HG03097 (cell line): ENCODE measurements at regions not wholly inside any gene's neighbourhood (a gene's known extent, or its start where the extent isn't known, plus 50 kb on each side); places are given as distances from the start of the nearest gene placed in this dataset.

Experiments
- ATAC-seq: cut with Tn5 transposase; IDR thresholded peaks from one replicate; pipeline ENCODE4 v1.9.1; 2021; ENCODE audit not compliant: unreplicated experiment, low FRiP score

DNA sequence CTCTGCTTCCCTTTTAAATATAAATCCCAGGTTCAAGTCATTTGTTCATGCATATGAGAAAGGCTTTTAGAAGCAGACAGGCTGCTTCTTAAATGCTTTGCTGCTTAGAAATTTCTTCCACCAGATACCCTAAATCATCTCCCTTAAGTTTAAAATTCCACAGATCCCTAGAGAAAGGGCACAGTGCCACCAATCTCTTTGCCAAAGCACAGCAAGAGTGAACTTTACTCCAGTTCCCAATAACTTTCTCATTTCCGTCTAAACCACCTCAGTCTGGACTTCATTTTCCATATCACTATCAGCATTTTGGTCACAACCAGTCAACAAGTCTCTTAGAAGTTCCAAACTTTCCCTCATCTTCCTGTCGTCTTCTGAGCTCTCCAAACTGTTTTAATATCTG lies 679.8 kb upstream of the FTMT start:
- no peak for ATAC-seq

DNA sequence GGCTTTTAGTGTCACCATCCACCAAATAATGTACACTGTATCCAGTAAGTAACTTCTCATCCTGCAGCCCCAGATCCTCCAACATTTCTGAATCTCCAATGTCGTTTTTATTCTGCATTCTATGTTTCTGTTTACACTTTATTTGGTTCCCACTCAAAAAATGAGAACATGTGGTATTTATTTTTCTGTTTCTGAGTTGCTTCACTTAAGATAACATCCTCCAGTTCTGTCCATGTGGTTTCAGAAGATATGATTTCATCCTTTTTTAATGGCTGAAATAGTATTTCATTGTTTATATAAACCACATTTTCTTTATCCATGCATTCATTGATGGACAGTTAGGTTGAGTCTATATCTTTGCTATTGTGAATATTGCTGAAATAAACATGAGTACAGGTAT lies 677.3 kb upstream of the FTMT start:
- no peak for ATAC-seq

DNA sequence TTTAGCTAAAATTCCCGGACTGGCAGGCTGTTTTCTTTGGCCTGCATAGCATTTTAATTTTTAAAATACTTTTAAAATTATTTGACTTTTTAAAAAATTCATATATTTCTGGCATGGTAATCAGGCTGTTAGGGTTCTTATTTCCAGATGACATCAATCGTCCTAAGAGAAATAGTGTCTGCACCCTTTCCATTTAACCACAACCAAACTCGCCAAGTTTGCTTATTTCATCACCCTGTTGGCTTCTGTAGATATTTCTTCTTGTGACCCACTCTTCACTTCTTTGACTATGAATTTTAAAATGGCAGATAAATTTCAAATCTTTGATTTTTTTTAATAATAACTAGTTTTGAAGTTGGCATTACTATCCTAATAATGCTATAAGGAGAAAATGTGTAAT lies 675.7 kb upstream of the FTMT start:
- ATAC-seq: no peak

DNA sequence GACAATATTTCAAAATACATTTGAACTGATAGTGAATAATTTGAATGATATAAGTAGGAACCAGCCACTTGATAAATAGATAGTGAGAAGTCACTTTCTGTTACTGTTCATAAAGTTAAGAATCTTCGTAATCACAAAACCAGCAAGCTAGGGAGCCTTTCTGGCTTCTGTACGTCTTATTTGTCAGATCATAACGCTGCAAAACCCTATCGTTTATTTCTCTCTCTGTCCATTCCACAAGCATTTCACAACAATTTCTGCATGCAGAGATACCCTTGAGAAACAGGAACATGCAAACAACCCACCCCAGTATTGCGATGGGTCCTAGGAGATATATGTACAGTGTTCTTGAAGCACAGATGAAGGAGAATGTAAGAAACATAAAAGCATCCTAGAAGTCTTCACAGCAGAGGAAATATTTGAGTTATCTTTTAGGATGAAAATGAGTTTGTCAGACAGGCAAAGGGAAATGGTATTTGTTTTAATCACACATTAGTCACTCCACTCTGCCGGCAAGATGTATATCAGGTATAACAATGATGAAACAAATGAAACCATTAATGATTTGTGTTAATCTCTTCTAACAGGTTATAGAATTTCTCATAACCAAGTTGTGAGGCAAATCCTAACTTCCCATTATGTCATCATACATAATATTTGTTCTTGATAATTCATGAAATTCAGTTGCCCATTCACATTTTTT lies 668.7 kb upstream of the FTMT start:
- no peak for ATAC-seq

DNA sequence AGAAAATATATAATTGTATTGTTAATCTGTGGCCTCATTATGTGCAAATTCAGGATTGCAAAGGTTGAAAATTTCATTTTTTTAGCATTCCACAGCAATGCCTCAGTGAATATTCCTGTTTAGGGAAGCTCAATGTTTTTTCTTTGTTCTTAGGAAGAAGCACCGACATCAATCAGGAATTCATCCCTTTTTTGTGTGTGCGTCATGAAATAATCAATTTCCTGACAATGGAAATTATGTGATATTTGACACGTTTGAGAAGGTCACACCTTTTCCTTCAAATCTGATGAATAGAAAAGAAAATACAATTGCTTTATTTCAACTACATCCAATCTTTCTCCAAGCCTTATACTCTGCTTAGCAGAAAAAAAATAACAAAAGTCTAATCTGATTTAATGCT lies 662.8 kb upstream of the FTMT start:
- ATAC-seq: no peak

DNA sequence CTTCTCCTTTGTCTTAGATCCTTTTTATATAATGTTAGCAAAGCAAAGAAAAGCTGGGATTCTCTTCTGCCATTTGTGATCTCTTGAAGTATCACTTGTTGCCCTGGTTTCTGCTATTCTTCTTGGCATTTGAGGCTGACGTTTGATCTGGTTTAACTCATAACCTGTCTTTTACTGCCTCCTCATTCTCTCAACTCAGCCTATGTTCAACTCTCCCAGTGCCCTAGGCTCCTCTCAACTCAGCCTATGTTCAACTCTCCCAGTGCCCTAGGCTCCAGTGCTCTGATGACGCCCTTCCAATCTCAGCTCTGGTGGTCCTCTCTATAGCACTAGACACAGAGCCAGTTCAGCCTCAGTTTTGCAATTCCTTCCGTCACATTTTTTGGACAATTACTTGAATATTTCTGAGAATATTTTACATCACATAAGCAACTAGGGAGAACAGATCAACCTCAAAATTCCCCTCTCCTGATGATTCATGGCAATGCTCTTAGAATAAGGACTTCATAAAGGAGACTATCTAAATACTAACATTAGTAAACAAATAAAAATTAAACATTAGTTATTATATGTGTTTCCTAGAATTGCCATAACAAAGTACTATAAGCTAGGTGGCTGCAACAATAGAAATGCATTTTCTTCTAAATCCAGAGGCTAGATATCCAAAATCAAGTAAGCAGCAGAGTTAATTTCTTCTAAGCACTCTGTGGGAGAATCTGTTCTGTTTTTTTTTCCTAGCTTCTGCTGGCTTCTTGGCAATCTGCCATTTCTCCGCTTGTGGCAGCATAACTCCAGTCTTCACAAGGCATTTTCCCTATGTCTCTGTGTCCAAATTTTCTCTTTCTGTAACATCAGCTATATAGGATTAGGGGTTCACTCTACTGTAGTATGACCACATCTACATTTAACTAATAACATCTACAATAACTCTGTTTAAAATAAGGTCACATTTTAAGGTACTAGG lies 662.1 kb upstream of the FTMT start:
- no peak for ATAC-seq

DNA sequence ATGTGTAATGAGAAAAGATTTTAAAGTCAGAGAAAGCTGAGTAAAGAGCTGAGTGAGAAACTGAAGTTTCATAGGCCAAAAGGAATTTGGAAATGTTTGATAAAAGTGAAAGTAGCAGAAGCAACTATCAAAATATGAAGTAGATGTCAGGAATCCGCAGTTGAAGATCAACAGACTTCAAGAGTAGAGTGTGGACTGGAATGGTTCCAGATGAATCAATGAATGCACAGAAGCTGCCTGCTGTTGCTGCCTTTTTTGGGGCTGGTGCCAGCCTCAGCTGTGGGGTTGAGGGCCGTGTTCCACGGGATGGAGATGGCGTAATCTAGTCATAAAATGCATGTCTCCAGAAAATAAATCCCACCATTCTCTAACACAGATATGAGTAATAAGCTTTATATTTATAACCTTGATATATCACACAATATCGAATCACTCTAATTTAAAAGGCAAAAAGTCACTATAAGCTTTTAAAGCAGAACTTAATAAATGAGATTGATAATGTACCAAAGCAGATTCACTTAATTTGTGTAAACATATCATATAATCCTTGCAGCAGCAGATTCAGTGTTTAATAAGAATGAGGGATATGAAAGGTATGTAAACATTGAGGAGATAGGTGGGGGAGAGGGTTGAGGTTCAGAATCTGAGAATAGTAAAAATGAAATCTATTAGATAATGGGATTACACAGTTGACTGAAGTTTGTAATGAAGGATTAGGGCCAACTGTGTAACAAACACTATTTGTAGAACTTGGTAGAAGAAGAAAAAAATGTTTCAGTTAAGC lies 652.3 kb upstream of the FTMT start:
- ATAC-seq: no peak

- ATAC-seq: no peak
Observed at GRCh38 chr5:121218086-121218485, 633.6 kb upstream of the FTMT start.

GRCh38 chr5:121221483-121221882 lies 630.2 kb upstream of the FTMT start:
- no peak for ATAC-seq

- no peak for ATAC-seq
Observed at GRCh38 chr5:121226765-121227164, 624.9 kb upstream of the FTMT start.

DNA sequence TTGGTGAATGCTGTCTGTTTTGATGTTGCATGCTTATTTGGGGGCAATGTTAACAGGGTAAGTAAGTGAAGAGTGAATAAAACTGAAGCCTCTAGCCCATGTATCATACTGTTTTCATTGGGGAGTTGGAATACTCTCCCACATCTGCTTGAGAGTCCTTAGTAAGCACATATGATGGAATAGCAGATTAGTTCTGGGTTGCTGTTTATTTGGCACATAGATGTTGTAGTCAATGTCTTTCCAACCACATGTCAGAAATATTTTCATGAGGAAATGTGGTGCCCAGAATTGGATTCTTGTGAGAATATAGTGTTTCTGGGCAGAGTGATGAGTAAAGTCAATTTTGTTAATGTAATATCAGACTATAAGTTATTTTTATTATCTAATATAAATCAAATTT lies 611.7 kb upstream of the FTMT start:
- ATAC-seq: no peak

GRCh38 chr5:121246971-121247370 lies 604.7 kb upstream of the FTMT start:
- ATAC-seq: no peak

GRCh38 chr5:121251954-121252353 lies 599.7 kb upstream of the FTMT start:
- no peak for ATAC-seq

GRCh38 chr5:121257621-121258020 lies 594.1 kb upstream of the FTMT start:
- ATAC-seq: no peak

DNA sequence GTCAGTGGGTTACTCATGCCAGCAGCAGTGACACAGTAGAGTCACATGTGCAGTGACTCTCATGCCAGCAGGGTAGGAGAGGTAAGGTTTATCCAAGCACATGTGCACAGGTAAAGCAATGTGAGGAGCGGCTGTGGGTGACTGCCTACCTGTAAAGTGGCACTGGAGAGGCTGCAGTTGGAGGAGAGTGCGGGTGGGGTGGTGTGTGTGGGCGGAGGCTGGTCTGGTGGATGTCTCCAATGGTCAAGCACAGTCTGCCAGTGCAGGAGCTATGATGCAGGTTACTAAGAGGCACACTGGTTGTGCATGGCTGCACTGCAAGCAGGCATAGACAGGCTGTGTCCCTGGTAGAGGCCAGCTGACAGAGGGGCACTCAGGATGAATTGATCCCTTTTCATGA lies 588.2 kb upstream of the FTMT start:
- ATAC-seq: no peak

DNA sequence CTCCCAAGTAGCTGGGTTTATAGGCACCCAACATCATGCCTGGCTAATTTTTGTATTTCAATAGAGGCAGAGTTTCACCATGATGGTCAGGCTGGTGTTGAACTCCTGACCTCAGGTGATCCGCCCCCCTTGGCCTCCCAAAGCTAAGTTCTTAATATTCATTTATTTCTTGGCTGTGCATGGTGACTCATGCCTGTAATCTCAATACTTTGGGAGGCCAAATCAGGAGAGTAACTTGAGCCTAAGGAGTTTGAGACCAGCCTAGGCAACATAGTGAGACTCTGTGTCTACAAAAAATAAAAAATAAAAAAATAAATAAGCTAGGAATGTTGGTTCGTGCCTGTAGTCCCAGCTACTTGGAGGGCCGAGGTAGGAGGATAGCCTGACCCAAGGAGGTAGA lies 587.1 kb upstream of the FTMT start:
- no peak for ATAC-seq

DNA sequence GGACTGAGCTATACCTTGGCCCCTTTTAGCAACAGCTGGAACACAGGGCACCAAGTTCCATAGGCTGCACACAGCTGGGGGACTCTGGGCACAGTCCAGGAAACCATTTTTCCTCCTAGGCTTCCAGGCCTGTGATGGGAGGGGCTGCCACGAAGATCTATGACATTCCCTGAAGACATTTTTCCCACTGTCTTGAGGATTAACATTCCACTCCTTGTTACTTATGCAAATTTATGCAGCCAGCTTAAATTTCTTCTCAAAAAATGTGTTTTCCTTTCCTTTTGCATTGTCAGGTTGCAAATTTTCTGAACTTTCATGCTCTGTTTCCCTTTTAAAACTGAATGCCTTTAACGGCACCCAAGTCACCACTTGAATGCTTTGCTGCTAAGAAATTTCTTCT lies 580.1 kb upstream of the FTMT start:
- ATAC-seq: no peak

GRCh38 chr5:121273833-121274433 lies 577.7 kb upstream of the FTMT start:
- no peak for ATAC-seq

GRCh38 chr5:121279801-121280200 lies 571.9 kb upstream of the FTMT start:
- ATAC-seq: no peak

DNA sequence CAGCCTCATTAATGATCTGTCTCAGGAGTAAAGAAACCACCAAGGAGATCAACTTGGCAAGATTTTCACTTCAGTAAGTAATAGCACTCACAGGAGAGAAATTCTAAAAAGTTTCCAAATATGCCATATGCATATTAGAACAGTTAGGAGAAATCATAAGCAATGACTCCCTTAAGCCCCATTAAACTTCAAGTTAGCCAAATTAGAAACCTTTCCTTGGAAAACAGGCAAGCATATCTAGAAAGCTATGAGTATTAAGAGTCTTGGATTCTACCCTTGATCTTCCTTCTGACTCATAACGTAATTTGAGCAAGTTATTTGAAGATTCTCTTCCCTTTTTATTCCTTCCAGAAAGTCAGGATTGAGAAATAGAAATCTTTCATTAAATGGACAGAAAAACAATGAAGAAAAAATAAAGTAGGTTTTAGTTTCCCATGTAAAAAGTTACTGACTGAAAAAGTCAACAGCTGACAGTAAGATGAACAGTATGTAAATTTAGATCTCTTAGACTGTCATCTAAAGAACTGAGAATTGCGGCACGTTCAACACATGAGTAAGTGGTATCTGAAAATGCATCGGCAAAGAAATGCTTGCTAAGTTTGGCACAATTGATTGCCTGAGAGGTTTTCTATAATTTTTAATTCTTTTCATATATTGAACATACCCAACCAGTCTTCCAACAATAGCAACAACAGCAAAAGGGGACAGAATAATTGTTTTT lies 565.7 kb upstream of the FTMT start:
- no peak for ATAC-seq
